GM23248 (cell line): ENCODE measurements at regions not wholly inside any gene's neighbourhood (a gene's known extent, or its start where the extent isn't known, plus 50 kb on each side); places are given as distances from the start of the nearest gene placed in this dataset.
A peak's percentile ranks its signal among the peaks of the same experiment; 100 is the strongest.

Source experiments
- DNase-seq: peaks from one replicate; pipeline ENCODE4 v3.0.0-alpha.2; 2015
- H2AFZ ChIP-seq: fragments of 200-600 bp; sonication (generic); 2 replicates; pipeline ENCODE4 v1.6.1; 2016; ENCODE audit warnings: antibody characterized with exemption
- H3F3A ChIP-seq: fragments of 200-600 bp; sonication (generic); 2 replicates; pipeline ENCODE4 v1.6.1; 2016; ENCODE audit warnings: mild to moderate bottlenecking, antibody characterized with exemption, mixed run types; ENCODE audit not compliant: insufficient read depth
- H3K27ac ChIP-seq: fragments of 200-600 bp; sonication (generic); 2 replicates; pipeline ENCODE4 v1.5.1; 2016; ENCODE audit warnings: mild to moderate bottlenecking
- H3K27me3 ChIP-seq: fragments of 200-600 bp; sonication (generic); replicated peaks from 2 replicates; pipeline ENCODE4 v1.6.1; 2016; ENCODE audit warnings: mild to moderate bottlenecking; ENCODE audit not compliant: insufficient read depth
- H3K36me3 ChIP-seq: fragments of 200-600 bp; sonication (generic); 2 replicates; pipeline ENCODE4 v1.6.1; 2016; ENCODE audit warnings: low read depth, mild to moderate bottlenecking
- H3K4me1 ChIP-seq: fragments of 200-600 bp; sonication (generic); 2 replicates; pipeline ENCODE4 v1.6.1; 2016; ENCODE audit warnings: mild to moderate bottlenecking; ENCODE audit not compliant: insufficient read depth
- H3K4me2 ChIP-seq: fragments of 200-600 bp; sonication (generic); one replicate; pipeline ENCODE4 v1.6.1; 2016; ENCODE audit warnings: mild to moderate bottlenecking; ENCODE audit not compliant: unreplicated experiment
- H3K4me3 ChIP-seq: fragments of 200-600 bp; sonication (generic); 2 replicates; pipeline ENCODE4 v1.5.1; 2016; ENCODE audit warnings: mild to moderate bottlenecking
- H3K79me2 ChIP-seq: fragments of 200-600 bp; sonication (generic); 2 replicates; pipeline ENCODE4 v1.6.1; 2016; ENCODE audit warnings: mild to moderate bottlenecking; ENCODE audit not compliant: insufficient read depth
- H3K9ac ChIP-seq: fragments of 200-600 bp; sonication (generic); 2 replicates; pipeline ENCODE4 v1.6.1; 2016; ENCODE audit warnings: mild to moderate bottlenecking
- H3K9me2 ChIP-seq: fragments of 200-600 bp; sonication (generic); 2 replicates; pipeline ENCODE4 v1.6.1; 2016; ENCODE audit warnings: mixed run types, mild to moderate bottlenecking, moderate library complexity; ENCODE audit not compliant: insufficient read depth
- H3K9me3 ChIP-seq: fragments of 200-600 bp; sonication (generic); one replicate; pipeline ENCODE4 v1.6.1; 2017; ENCODE audit warnings: low read depth
- H4K20me1 ChIP-seq: fragments of 200-600 bp; sonication (generic); 2 replicates; pipeline ENCODE4 v1.6.0; 2016; ENCODE audit not compliant: insufficient read depth
- EZH2 ChIP-seq: fragments of 200-600 bp; sonication (generic); IDR thresholded peaks from 2 replicates; pipeline ENCODE4 v1.6.1; 2018; ENCODE audit warnings: antibody characterized with exemption, mild to moderate bottlenecking; ENCODE audit not compliant: insufficient read depth, poor library complexity, severe bottlenecking
- EZH2phosphoT487 ChIP-seq: fragments of 200-600 bp; sonication (generic); IDR thresholded peaks from 2 replicates; pipeline ENCODE4 v1.6.1; 2018; ENCODE audit warnings: antibody characterized with exemption, moderate library complexity, mild to moderate bottlenecking, low read depth; ENCODE audit not compliant: insufficient read depth
- WGBS, 2 experiments: methylation state at CpG; one replicate each; pipeline ENCODE4 v1.1.6; 2015 to 2017; ENCODE audit warnings: low lambda C conversion rate in 2 of 2, low coverage in 1 of 2; ENCODE audit errors: missing lambda C conversion rate in 2 of 2; 5-methylcytosine and 5-hydroxymethylcytosine counted together
- in situ Hi-C: fragments of 300-500 bp; cut with MboI; formaldehyde crosslinking; loops from 2 replicates; pipeline ENCODE4 v1.15.0; 2020

DNA sequence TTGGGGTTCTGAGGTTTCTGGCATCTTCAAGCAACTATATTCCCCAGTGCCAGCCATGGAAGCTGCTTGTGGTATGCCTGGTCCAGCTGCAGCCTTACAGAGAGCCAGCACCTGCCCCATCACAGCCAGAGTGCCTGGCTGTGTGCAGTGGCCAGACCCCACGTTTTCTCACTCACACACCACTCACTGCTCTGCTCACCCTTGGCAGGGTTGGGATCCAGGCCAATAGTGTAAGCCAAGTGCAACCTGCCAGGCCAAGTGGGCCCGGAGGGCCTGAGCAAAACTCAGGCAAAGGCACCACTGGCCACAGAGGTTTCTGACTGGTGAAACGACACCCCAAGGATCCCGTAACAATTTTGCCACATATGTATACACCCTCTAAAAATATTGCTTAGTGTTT lies 67.9 kb upstream of the EYA4 start:
- Histone ChIP-seq H3K4me1 (no peaks in the 10 kb centered on the region), H3K79me2 (no peaks in the 10 kb centered on the region), H3K4me2 (no peak overlapping the region), H3K27me3 (no peaks in the 10 kb centered on the region; the same call in 1 of the 2 replicates), H2AFZ (no peak overlapping the region), H3K9me2 (no peaks in the 10 kb centered on the region), H3F3A (no peaks in the 10 kb centered on the region), H3K4me3 (no peak overlapping the region), H3K27ac (no peak overlapping the region), H4K20me1 (no peaks in the 10 kb centered on the region), H3K9ac (no peak overlapping the region), H3K9me3 (peaks cover 3% of the 10 kb centered on the region), H3K36me3 (no peaks in the 10 kb centered on the region)
- in situ Hi-C loops, result loop anchor here (10.0 kb wide), 1 partner anchor 342 kb away; no protein-coding TSS in a partner anchor
- no peak for DNase-seq
- WGBS, 2 experiments, result 35 to 43% methylated on average over 4 of the region's 4 CpGs
- TF ChIP-seq EZH2 (no peak), EZH2phosphoT487 (no peak)

DNA sequence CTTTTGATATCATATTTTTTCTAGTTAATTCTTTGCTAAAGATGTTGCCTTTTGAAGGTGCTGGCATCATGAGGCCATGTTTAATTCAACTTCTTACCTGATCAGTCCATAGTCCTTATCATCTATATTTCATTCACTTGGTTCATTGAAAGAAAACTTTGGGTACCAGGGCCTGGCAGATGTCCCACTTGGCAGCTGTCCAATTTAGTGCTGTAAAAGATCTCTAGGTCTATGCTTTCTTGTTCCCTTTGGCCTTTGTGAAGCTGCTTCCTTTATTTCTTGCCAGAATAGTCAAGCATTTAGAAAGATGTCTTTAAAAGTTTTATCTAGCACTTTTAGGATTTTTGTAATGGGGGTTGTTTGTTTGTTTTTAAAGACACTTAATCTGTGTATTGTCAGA lies 61.7 kb upstream of the EYA4 start:
- Histone ChIP-seq H3K9me2 (no peaks in the 10 kb centered on the region), H2AFZ (no peak overlapping the region), H3K79me2 (no peaks in the 10 kb centered on the region), H3K9ac (no peak overlapping the region), H3K9me3 (peaks cover 3% of the 10 kb centered on the region), H3F3A (no peaks in the 10 kb centered on the region), H4K20me1 (no peaks in the 10 kb centered on the region), H3K4me3 (no peak overlapping the region), H3K27me3 (peaks cover 9% of the 10 kb centered on the region), H3K27ac (no peak overlapping the region), H3K4me1 (no peaks in the 10 kb centered on the region), H3K36me3 (no peaks in the 10 kb centered on the region), H3K4me2 (no peak overlapping the region)
- no peak for TF ChIP-seq EZH2
- no peak for TF ChIP-seq EZH2phosphoT487
- in situ Hi-C loops, result loop anchor here (10.0 to 25.0 kb wide), 2 partner anchors 335 to 733 kb away; no protein-coding TSS in a partner anchor
- no peak for DNase-seq

DNA sequence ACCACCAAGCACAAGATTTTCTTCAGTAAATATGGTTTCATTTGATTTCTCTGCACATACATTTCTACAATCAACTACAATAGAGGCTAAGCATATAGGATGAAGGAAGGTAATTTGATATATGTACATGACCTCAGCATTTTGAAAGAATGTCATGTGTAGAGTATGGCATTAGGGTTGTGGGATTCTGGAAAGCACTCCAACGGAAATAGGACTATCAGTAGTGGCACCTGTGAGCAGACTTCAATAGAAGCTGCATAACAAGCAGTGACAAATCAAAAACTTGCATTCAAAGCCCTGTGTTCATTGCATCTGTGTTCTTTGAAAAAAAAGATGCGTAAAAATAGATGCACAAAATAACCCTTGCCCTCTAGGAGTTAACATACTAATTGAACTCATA lies 57.5 kb upstream of the EYA4 start:
- Histone ChIP-seq H3K9me2 (no peaks in the 10 kb centered on the region), H2AFZ (no peak overlapping the region), H3K36me3 (no peaks in the 10 kb centered on the region), H3K27ac (no peak overlapping the region), H3K9me3 (no peaks in the 10 kb centered on the region), H3K79me2 (no peaks in the 10 kb centered on the region), H3F3A (no peaks in the 10 kb centered on the region), H4K20me1 (no peaks in the 10 kb centered on the region), H3K9ac (no peak overlapping the region), H3K4me3 (no peak overlapping the region), H3K27me3 (peaks cover 16% of the 10 kb centered on the region; the same call in 1 of the 2 replicates), H3K4me2 (no peak overlapping the region), H3K4me1 (no peaks in the 10 kb centered on the region)
- WGBS, 2 experiments, result 33 to 41% methylated on average over 2 of the region's 2 CpGs
- in situ Hi-C loops, result loop anchor here (10.0 to 25.0 kb wide), 2 partner anchors 371 to 729 kb away; no protein-coding TSS in a partner anchor
- TF ChIP-seq EZH2, result no peak
- DNase-seq, result no peak

DNA sequence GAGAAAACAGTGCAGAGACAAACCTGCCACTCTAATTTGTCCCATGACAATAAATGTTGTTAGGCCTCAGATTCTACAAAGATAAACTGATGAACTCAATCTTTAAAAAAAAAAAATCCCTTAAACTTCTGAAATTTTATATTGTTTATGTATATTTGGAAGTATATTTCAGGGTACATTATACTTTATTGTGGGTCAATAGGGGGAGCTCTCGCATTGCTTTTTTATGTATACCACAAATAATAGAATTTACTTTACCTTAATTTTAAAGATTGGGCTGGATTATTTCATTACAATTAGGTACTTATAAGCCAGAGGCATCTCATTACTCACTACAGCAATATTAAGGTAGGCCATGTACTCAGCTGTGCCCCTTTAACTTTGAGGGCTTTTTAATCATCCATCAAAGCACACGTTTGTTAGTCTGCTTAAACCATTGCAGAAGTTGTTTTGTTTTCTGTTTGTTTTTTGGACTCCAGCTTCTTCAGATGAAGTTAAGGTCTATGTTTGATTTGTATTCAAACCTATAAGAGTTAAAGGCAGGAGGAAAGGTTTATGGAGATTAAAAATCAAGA lies 56.3 kb upstream of the EYA4 start:
- DNase-seq, result peak; percentile 47
- in situ Hi-C loops, result loop anchor here (10.0 to 25.0 kb wide), 2 partner anchors 370 to 727 kb away; no protein-coding TSS in a partner anchor
- 15 to 26% methylated on average over 2 of the region's 2 CpGs for WGBS, 2 experiments

DNA sequence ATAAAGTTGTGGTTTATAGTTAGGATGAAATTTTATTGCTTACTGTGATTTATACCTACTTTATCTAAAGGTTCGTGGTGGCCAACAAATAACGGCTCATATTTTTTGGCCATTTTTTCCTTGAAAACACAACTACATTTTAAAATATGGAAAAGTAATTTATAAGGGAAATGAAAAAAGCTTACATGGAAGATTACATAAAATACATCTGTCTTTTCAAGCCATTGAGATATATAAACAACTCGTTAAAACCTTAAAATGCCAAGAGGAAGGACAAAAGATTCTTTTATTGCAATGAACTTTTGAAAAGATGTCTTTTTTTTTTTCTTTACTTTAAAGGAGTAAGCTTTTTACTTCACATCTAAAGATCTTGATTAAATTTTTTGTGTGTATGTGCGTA lies 55.4 kb upstream of the EYA4 start:
- no peaks in the 10 kb centered on the region for H3K79me2 ChIP-seq
- H4K20me1 ChIP-seq, result no peaks in the 10 kb centered on the region
- no peak overlapping the region for H2AFZ ChIP-seq
- in situ Hi-C loops, result loop anchor here (10.0 to 25.0 kb wide), 2 partner anchors 369 to 727 kb away; no protein-coding TSS in a partner anchor
- WGBS, 2 experiments, result 65% methylated on average over 4 of the region's 4 CpGs
- H3K27ac ChIP-seq, result no peak overlapping the region
- DNase-seq, result no peak
- TF ChIP-seq EZH2, result no peak
- TF ChIP-seq EZH2phosphoT487, result no peak
- no peak overlapping the region for H3K4me2 ChIP-seq
- H3K27me3 ChIP-seq, result peaks cover 28% of the 10 kb centered on the region
- H3K36me3 ChIP-seq, result no peaks in the 10 kb centered on the region
- no peaks in the 10 kb centered on the region for H3K9me2 ChIP-seq
- H3F3A ChIP-seq, result no peaks in the 10 kb centered on the region
- H3K4me3 ChIP-seq, result no peak overlapping the region
- no peaks in the 10 kb centered on the region for H3K4me1 ChIP-seq
- no peaks in the 10 kb centered on the region for H3K9me3 ChIP-seq
- H3K9ac ChIP-seq, result no peak overlapping the region

More for the DNA sequence above, 56.3 kb upstream of the EYA4 start:
- Histone ChIP-seq H4K20me1 (no peaks in the 10 kb centered on the region), H3K27me3 (peaks cover 20% of the 10 kb centered on the region), H3K4me3 (no peak overlapping the region), H3K9me3 (no peaks in the 10 kb centered on the region), H3K79me2 (no peaks in the 10 kb centered on the region), H3K36me3 (no peaks in the 10 kb centered on the region), H3F3A (no peaks in the 10 kb centered on the region), H3K4me1 (no peaks in the 10 kb centered on the region), H3K27ac (no peak overlapping the region), H2AFZ (no peak overlapping the region), H3K9ac (no peak overlapping the region), H3K9me2 (no peaks in the 10 kb centered on the region), H3K4me2 (no peak overlapping the region)
- no peak for TF ChIP-seq EZH2
